ENCODE measurements at regions not wholly inside any gene's neighbourhood (a gene's known extent, or its start where the extent isn't known, plus 50 kb on each side); places are given as distances from the start of the nearest gene placed in this dataset.

DNA sequence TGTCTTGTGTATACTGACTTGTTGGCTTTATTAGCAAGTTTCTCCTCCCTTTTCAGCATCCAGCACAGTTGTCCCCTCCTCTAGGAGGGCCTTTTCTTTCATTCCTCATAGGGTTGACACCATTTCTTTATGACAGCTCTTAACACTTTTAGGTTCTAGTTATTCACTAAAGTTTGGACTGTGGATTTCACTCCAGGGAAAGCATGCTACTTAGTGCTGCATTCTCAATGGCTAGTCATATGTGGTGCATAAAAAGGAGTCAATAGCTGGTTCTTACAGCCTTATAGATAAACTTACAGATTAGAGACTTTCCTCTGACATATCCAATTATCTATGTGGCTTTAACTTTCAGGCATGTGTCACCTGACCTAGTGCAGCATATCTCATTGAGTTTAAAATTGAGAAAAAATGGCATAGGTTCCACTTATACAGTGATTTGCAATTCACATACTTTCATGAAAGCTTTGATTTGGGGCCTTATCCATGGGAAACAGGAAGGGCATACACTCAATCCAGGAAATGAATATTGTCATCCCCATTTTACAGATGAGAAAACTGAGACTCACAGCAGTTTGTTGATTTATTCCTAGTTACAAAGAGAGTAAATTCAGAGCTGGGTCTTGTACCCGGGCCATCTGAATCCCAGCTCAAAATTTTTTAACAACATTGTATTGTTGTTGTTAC, 289.7 kb downstream of the LPIN1 start:
- H3K4me1 ChIP-seq (ENCODE audit: insufficient read depth, insufficient read length): no peaks in the 10 kb centered on the region
- TF ChIP-seq YY1 (IDR thresholded peaks at IDR 0.05; ENCODE audit: insufficient read depth, insufficient read length): no peak
- no peak for TF ChIP-seq SUZ12 (IDR thresholded peaks at IDR 0.05; ENCODE audit: extremely low read depth, insufficient read depth, insufficient read length)
- TF ChIP-seq ZNF274 (IDR thresholded peaks at IDR 0.05; ENCODE audit: low read depth, low read length): no peak

GRCh38 chr2:12036640-12036983, 290.2 kb downstream of the LPIN1 start:
- no peak for DNase-seq (ENCODE audit: low read depth, low spot score)
- no peak overlapping the region for H3K9ac ChIP-seq (ENCODE audit: insufficient read length, low read depth)

More for the DNA sequence above, 289.7 kb downstream of the LPIN1 start:
- Histone ChIP-seq H3K27me3 (ENCODE audit: insufficient read depth, insufficient read length) (no peaks in the 10 kb centered on the region), H3K9me3 (ENCODE audit: insufficient read depth, low read length) (peaks cover 35% of the 10 kb centered on the region), H3K36me3 (ENCODE audit: insufficient read depth, insufficient read length, low read length) (no peaks in the 10 kb centered on the region), H3K9ac (ENCODE audit: insufficient read length, low read depth) (no peak overlapping the region), H3K4me3 (ENCODE audit: insufficient read length, low read depth) (no peak overlapping the region)
- DNase-seq (ENCODE audit: low read depth, low spot score): no peak

DNA sequence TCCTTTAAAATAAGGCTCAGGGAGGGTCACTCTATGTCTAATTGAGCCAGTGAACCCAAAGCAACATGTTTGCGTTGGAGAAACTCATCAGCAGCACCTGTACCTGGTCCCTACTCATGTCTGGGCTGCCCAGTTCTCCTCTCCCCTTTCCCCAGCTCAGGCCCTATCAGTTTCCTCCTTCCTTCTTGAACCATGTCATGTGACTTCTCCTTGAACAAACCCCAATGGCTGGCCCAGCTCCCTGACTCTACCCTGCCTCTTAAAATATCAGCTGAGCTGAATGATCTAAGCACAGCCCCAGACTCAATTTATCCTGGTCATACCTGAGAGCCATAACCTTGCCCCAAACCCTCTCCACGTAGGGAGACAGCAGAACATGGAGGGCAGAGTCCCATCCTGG, 290.9 kb downstream of the LPIN1 start:
- TF ChIP-seq SUZ12 (IDR thresholded peaks at IDR 0.05; ENCODE audit: extremely low read depth, insufficient read depth, insufficient read length): no peak
- no peak for TF ChIP-seq YY1 (IDR thresholded peaks at IDR 0.05; ENCODE audit: insufficient read depth, insufficient read length)
- TF ChIP-seq ZNF274 (IDR thresholded peaks at IDR 0.05; ENCODE audit: low read depth, low read length): no peak
- no peak overlapping the region for H3K9ac ChIP-seq (ENCODE audit: insufficient read length, low read depth)
- H3K36me3 ChIP-seq (ENCODE audit: insufficient read depth, insufficient read length, low read length): no peaks in the 10 kb centered on the region
- no peaks in the 10 kb centered on the region for H3K27me3 ChIP-seq (ENCODE audit: insufficient read depth, insufficient read length)
- no peak overlapping the region for H3K4me3 ChIP-seq (ENCODE audit: insufficient read length, low read depth)
- no peaks in the 10 kb centered on the region for H3K4me1 ChIP-seq (ENCODE audit: insufficient read depth, insufficient read length)
- peaks cover 35% of the 10 kb centered on the region for H3K9me3 ChIP-seq (ENCODE audit: insufficient read depth, low read length)
- no peak for DNase-seq (ENCODE audit: low read depth, low spot score)

More at GRCh38 chr2:12036640-12036983, 290.2 kb downstream of the LPIN1 start:
- Histone ChIP-seq H3K36me3 (ENCODE audit: insufficient read depth, insufficient read length, low read length) (no peaks in the 10 kb centered on the region), H3K4me3 (ENCODE audit: insufficient read length, low read depth) (no peak overlapping the region), H3K4me1 (ENCODE audit: insufficient read depth, insufficient read length) (no peaks in the 10 kb centered on the region), H3K27me3 (ENCODE audit: insufficient read depth, insufficient read length) (no peaks in the 10 kb centered on the region), H3K9me3 (ENCODE audit: insufficient read depth, low read length) (peaks cover 35% of the 10 kb centered on the region)
- TF ChIP-seq SUZ12 (IDR thresholded peaks at IDR 0.05; ENCODE audit: extremely low read depth, insufficient read depth, insufficient read length): no peak
- TF ChIP-seq YY1 (IDR thresholded peaks at IDR 0.05; ENCODE audit: insufficient read depth, insufficient read length): no peak
- no peak for TF ChIP-seq ZNF274 (IDR thresholded peaks at IDR 0.05; ENCODE audit: low read depth, low read length)

DNA sequence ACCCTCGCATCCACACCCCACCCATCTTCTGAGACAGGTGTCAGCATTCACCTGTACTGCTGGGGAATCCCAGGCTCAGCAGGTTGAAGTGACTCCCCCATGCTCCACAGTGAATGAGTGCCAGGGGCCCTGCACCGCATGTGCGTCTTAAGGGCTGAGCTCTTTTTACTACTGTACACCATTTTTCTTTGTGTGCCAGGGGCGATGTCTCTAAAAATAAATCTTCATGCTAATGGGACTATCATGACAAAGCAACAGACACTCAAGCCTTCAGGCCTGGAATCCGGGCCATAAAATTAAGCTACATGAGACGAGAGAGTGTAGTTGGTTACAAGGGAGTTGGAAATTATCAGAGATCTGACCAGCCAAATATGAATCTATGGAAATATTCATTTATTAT, 294.8 kb downstream of the LPIN1 start:
- Histone ChIP-seq H3K9me3 (ENCODE audit: insufficient read depth, low read length) (peaks cover 26% of the 10 kb centered on the region), H3K27me3 (ENCODE audit: insufficient read depth, insufficient read length) (no peaks in the 10 kb centered on the region), H3K36me3 (ENCODE audit: insufficient read depth, insufficient read length, low read length) (no peaks in the 10 kb centered on the region), H3K9ac (ENCODE audit: insufficient read length, low read depth) (no peak overlapping the region), H3K4me3 (ENCODE audit: insufficient read length, low read depth) (no peak overlapping the region), H3K4me1 (ENCODE audit: insufficient read depth, insufficient read length) (no peaks in the 10 kb centered on the region)
- DNase-seq (ENCODE audit: low read depth, low spot score): no peak
- TF ChIP-seq SUZ12 (IDR thresholded peaks at IDR 0.05; ENCODE audit: extremely low read depth, insufficient read depth, insufficient read length): no peak
- no peak for TF ChIP-seq YY1 (IDR thresholded peaks at IDR 0.05; ENCODE audit: insufficient read depth, insufficient read length)
- no peak for TF ChIP-seq ZNF274 (IDR thresholded peaks at IDR 0.05; ENCODE audit: low read depth, low read length)

- DNase-seq (ENCODE audit: low read depth, low spot score): no peak
- no peak for TF ChIP-seq SUZ12 (IDR thresholded peaks at IDR 0.05; ENCODE audit: extremely low read depth, insufficient read depth, insufficient read length)
- TF ChIP-seq ZNF274 (IDR thresholded peaks at IDR 0.05; ENCODE audit: low read depth, low read length): no peak
- TF ChIP-seq YY1 (IDR thresholded peaks at IDR 0.05; ENCODE audit: insufficient read depth, insufficient read length): no peak
- Histone ChIP-seq H3K4me3 (ENCODE audit: insufficient read length, low read depth) (no peak overlapping the region), H3K4me1 (ENCODE audit: insufficient read depth, insufficient read length) (no peaks in the 10 kb centered on the region), H3K36me3 (ENCODE audit: insufficient read depth, insufficient read length, low read length) (no peaks in the 10 kb centered on the region), H3K27me3 (ENCODE audit: insufficient read depth, insufficient read length) (no peaks in the 10 kb centered on the region), H3K9me3 (ENCODE audit: insufficient read depth, low read length) (peaks cover 26% of the 10 kb centered on the region), H3K9ac (ENCODE audit: insufficient read length, low read depth) (no peak overlapping the region)
Measured at GRCh38 chr2:12043131-12043530, 296.7 kb downstream of the LPIN1 start.

DNA sequence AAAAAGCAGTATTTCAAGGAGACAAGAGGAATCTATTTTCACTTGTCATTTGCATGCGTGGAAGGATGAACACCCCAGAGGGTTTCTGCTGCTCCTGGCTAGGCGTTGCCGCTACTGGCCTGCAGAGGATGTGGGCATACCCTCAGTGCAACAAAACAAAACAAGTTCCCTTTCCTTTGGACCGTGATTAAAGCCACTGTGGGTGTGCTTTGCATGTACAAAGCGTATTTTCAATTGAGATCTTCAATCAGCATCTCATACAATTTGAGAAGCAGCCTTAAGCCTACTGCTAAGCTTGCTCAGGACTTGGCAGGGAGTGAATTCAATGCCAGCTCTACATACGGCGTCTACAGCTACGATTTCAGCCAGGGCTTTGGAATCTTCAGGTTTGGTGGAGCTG, 298.4 kb downstream of the LPIN1 start:
- TF ChIP-seq YY1 (IDR thresholded peaks at IDR 0.05; ENCODE audit: insufficient read depth, insufficient read length): no peak
- TF ChIP-seq ZNF274 (IDR thresholded peaks at IDR 0.05; ENCODE audit: low read depth, low read length): no peak
- TF ChIP-seq SUZ12 (IDR thresholded peaks at IDR 0.05; ENCODE audit: extremely low read depth, insufficient read depth, insufficient read length): no peak
- no peak overlapping the region for H3K9ac ChIP-seq (ENCODE audit: insufficient read length, low read depth)

GRCh38 chr2:12045864-12046291, 299.4 kb downstream of the LPIN1 start:
- no peaks in the 10 kb centered on the region for H3K9me3 ChIP-seq (ENCODE audit: insufficient read depth, low read length)
- no peak overlapping the region for H3K4me3 ChIP-seq (ENCODE audit: insufficient read length, low read depth)
- H3K27me3 ChIP-seq (ENCODE audit: insufficient read depth, insufficient read length): no peaks in the 10 kb centered on the region
- no peak overlapping the region for H3K9ac ChIP-seq (ENCODE audit: insufficient read length, low read depth)
- TF ChIP-seq YY1 (IDR thresholded peaks at IDR 0.05; ENCODE audit: insufficient read depth, insufficient read length) (no peak), SUZ12 (IDR thresholded peaks at IDR 0.05; ENCODE audit: extremely low read depth, insufficient read depth, insufficient read length) (no peak), ZNF274 (IDR thresholded peaks at IDR 0.05; ENCODE audit: low read depth, low read length) (no peak)
- no peaks in the 10 kb centered on the region for H3K36me3 ChIP-seq (ENCODE audit: insufficient read depth, insufficient read length, low read length)
- DNase-seq (ENCODE audit: low read depth, low spot score): no peak
- no peaks in the 10 kb centered on the region for H3K4me1 ChIP-seq (ENCODE audit: insufficient read depth, insufficient read length)

More for the DNA sequence above, 298.4 kb downstream of the LPIN1 start:
- DNase-seq (ENCODE audit: low read depth, low spot score): no peak
- no peaks in the 10 kb centered on the region for H3K27me3 ChIP-seq (ENCODE audit: insufficient read depth, insufficient read length)
- H3K9me3 ChIP-seq (ENCODE audit: insufficient read depth, low read length): peaks cover 9% of the 10 kb centered on the region; the same call in 1 of the 2 replicates
- H3K4me1 ChIP-seq (ENCODE audit: insufficient read depth, insufficient read length): no peaks in the 10 kb centered on the region
- no peaks in the 10 kb centered on the region for H3K36me3 ChIP-seq (ENCODE audit: insufficient read depth, insufficient read length, low read length)
- H3K4me3 ChIP-seq (ENCODE audit: insufficient read length, low read depth): no peak overlapping the region
